Sigmoid colon (tissue), 4 donors: ENCODE measurements at regions not wholly inside any gene's neighbourhood (a gene's known extent, or its start where the extent isn't known, plus 50 kb on each side); places are given as distances from the start of the nearest gene placed in this dataset.
"Not testable (repeated sequence)": the region's sequence is repeated elsewhere in the genome, so short reads cannot be mapped to it uniquely, and the experiment has no call there.

ENCODE experiments used
- EP300 ChIP-seq, 4 donors: sonication (generic); formaldehyde crosslinking; IDR thresholded peaks; one replicate each; pipeline ENCODE4 v1.6.1; 2017; ENCODE audit warnings: antibody characterized with exemption in 4 of 4
- POLR2A ChIP-seq, 2 donors: fragments of 450-650 bp; IDR thresholded peaks; one replicate each; pipeline ENCODE4 v1.6.1; 2016; ENCODE audit warnings: antibody characterized with exemption in 2 of 2, mild to moderate bottlenecking in 2 of 2, moderate library complexity in 2 of 2
- TF ChIP-seq, protein P1 (sequence below), 4 experiments: fragments of 450-650 bp in 3 of 4; fragments of 200-600 bp in 1 of 4; IDR thresholded peaks; one replicate each; pipeline ENCODE4 v1.5.1; 2016 to 2019; ENCODE audit warnings: antibody characterized with exemption in 4 of 4, mild to moderate bottlenecking in 3 of 4, moderate library complexity in 2 of 4

DNA sequence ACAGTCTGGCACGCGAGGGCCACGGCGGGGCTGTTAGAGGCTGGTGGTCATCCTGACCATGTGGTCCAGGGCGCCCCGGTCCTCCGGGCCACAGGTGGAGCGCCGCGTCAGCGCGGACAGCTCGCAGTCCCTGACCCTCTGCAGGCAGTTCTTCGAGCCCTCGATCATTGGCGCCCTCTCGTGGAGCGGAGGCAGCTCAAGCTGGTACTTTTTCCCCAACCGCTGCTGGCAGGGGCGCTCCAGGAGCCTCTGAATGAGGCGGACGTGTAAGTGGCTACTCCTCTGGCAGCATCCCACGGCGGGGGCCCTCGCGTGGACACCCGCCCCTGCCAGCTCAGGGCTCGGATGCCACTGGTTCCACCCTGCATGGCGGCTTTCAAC is 82.9 kb downstream of the TRIM51G start:
- TF ChIP-seq, protein P1, sequence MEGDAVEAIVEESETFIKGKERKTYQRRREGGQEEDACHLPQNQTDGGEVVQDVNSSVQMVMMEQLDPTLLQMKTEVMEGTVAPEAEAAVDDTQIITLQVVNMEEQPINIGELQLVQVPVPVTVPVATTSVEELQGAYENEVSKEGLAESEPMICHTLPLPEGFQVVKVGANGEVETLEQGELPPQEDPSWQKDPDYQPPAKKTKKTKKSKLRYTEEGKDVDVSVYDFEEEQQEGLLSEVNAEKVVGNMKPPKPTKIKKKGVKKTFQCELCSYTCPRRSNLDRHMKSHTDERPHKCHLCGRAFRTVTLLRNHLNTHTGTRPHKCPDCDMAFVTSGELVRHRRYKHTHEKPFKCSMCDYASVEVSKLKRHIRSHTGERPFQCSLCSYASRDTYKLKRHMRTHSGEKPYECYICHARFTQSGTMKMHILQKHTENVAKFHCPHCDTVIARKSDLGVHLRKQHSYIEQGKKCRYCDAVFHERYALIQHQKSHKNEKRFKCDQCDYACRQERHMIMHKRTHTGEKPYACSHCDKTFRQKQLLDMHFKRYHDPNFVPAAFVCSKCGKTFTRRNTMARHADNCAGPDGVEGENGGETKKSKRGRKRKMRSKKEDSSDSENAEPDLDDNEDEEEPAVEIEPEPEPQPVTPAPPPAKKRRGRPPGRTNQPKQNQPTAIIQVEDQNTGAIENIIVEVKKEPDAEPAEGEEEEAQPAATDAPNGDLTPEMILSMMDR (IDR thresholded peaks at IDR 0.05): not testable (repeated sequence)
- not testable (repeated sequence) for TF ChIP-seq EP300, POLR2A (IDR thresholded peaks at IDR 0.05)
